ENCODE measurements at regions not wholly inside any gene's neighbourhood (a gene's known extent, or its start where the extent isn't known, plus 50 kb on each side); places are given as distances from the start of the nearest gene placed in this dataset.

GRCh38 chr3:177758126-177758525, 560.8 kb upstream of the TBL1XR1 start:
- TF ChIP-seq CTCF (IDR thresholded peaks at IDR 0.05; ENCODE audit: insufficient read depth, missing control alignments), result no peak
- FAIRE-seq (no peak), DNase-seq (ENCODE audit: insufficient read length, low spot score) (no peak)

- DNase-seq (ENCODE audit: insufficient read length, low spot score), result no peak
Observed at GRCh38 chr3:177760803-177761202, 563.5 kb upstream of the TBL1XR1 start.

GRCh38 chr3:177764377-177764912, 567.2 kb upstream of the TBL1XR1 start:
- no peak for FAIRE-seq
- TF ChIP-seq CTCF (IDR thresholded peaks at IDR 0.05; ENCODE audit: insufficient read depth, missing control alignments), result no peak

More at GRCh38 chr3:177760803-177761202, 563.5 kb upstream of the TBL1XR1 start:
- no peak for TF ChIP-seq CTCF (IDR thresholded peaks at IDR 0.05; ENCODE audit: insufficient read depth, missing control alignments)
- no peak for FAIRE-seq

GRCh38 chr3:177764933-177765332, 567.7 kb upstream of the TBL1XR1 start:
- DNase-seq (ENCODE audit: insufficient read length, low spot score), result no peak
- FAIRE-seq, result no peak
- no peak for TF ChIP-seq CTCF (IDR thresholded peaks at IDR 0.05; ENCODE audit: insufficient read depth, missing control alignments)

More at GRCh38 chr3:177764377-177764912, 567.2 kb upstream of the TBL1XR1 start:
- no peak for DNase-seq (ENCODE audit: insufficient read length, low spot score)

- no peak for DNase-seq (ENCODE audit: insufficient read length, low spot score)
- TF ChIP-seq CTCF (IDR thresholded peaks at IDR 0.05; ENCODE audit: insufficient read depth, missing control alignments), result no peak
- no peak for FAIRE-seq
Observed at GRCh38 chr3:177770383-177771230, 573.3 kb upstream of the TBL1XR1 start.

GRCh38 chr3:177771780-177772179, 574.5 kb upstream of the TBL1XR1 start:
- FAIRE-seq (no peak), DNase-seq (ENCODE audit: insufficient read length, low spot score) (no peak)
- no peak for TF ChIP-seq CTCF (IDR thresholded peaks at IDR 0.05; ENCODE audit: insufficient read depth, missing control alignments)
